GM21619 (cell line): ENCODE measurements at regions not wholly inside any gene's neighbourhood (a gene's known extent, or its start where the extent isn't known, plus 50 kb on each side); places are given as distances from the start of the nearest gene placed in this dataset.
A peak's percentile ranks its signal among the peaks of the same experiment; 100 is the strongest.
"Not testable (repeated sequence)": the region's sequence is repeated elsewhere in the genome, so short reads cannot be mapped to it uniquely, and the experiment has no call there.

Experiments
- ATAC-seq: cut with Tn5 transposase; IDR thresholded peaks from one replicate; pipeline ENCODE4 v1.9.1; 2021; ENCODE audit not compliant: unreplicated experiment

- ATAC-seq = no peak
Measured at GRCh38 chr9:15047028-15047551, 136.9 kb upstream of the FREM1 start.

- ATAC-seq = no peak
Measured at GRCh38 chr9:15033316-15033715, 123.1 kb upstream of the FREM1 start.

DNA sequence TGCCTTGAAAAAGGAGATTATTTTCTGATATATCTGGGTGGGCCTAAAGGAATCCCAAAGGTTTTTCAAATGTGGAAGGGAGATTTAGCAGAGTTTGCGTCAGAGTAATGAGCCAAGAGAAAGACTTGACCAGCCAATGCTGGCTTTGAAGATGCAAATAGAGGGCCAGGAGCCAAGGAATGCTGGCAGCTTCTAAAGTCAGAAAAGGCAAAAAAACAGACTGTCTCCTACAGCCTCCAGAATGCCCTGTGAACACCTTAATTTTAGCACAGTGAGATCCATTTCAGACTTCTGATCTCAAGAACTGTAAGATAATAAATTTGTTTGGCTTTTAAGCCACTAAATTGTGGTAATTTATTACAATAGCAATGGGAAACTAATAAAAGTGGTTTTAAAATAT, 122.6 kb upstream of the FREM1 start:
- ATAC-seq = no peak

- no peak for ATAC-seq
Measured at GRCh38 chr9:15021146-15021545, 110.9 kb upstream of the FREM1 start.

- ATAC-seq = no peak
Measured at GRCh38 chr9:15018096-15018637, 107.9 kb upstream of the FREM1 start.

- ATAC-seq = no peak
Measured at GRCh38 chr9:15010581-15010980, 100.4 kb upstream of the FREM1 start.

- no peak for ATAC-seq
Measured at GRCh38 chr9:15007698-15008097, 97.5 kb upstream of the FREM1 start.

- no peak for ATAC-seq
Measured at GRCh38 chr9:14994738-14995137, 84.5 kb upstream of the FREM1 start.

DNA sequence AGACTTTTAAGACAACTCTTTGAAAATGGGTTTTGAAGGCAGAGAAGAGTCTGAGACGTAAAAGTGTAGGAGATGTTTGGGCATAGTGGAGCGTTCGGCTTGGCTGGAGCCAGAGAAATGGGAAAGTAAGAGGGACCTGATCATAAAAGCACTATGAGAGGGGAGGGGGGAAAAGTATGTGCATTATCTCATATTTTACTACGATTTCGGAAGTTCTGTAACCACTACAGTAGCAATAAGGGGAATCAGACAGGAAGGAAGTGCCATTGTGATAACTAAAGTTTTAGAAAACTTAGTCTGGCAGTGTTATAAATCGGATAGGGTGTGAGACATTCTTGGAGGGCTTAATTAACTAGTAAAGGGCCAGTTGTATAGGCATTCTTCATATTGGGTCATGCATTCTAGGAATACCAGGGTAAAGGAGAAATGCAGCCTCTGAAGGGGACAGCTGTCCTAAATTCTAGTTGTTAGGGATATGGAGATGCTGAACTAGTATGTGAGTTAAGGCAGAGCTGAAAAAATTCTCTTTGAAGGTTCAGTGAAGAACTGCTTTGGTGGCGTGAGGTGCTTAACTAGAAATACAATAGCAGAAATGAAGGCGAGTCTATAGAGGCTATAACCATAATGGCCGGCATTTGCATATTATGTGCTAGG, 83.8 kb upstream of the FREM1 start:
- no peak for ATAC-seq

- no peak for ATAC-seq
Measured at GRCh38 chr9:14993061-14993800, 83.0 kb upstream of the FREM1 start.

DNA sequence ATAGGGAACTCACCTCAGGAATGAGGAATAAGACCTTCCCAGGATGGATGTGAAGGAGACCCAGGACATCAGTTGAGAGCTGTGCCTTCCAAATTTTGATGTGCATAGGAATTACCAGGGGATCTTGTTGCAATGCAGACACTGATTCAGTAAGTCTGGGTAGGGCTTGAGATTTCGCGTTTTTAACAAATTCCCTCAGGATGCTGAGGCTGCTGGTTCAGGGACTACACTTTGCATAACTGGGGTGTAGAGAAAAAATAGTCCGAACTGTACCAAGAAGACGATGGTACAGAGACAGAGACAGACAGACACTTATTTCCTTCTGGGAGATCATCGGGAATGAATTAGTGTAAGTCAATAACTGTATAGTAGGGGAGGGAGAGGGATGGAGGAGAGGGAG, 82.3 kb upstream of the FREM1 start:
- ATAC-seq = no peak

GRCh38 chr9:14992081-14992480, 81.9 kb upstream of the FREM1 start:
- no peak for ATAC-seq

GRCh38 chr9:14990647-14991046, 80.4 kb upstream of the FREM1 start:
- not testable (repeated sequence) for ATAC-seq

GRCh38 chr9:14989811-14990210, 79.6 kb upstream of the FREM1 start:
- ATAC-seq = no peak

DNA sequence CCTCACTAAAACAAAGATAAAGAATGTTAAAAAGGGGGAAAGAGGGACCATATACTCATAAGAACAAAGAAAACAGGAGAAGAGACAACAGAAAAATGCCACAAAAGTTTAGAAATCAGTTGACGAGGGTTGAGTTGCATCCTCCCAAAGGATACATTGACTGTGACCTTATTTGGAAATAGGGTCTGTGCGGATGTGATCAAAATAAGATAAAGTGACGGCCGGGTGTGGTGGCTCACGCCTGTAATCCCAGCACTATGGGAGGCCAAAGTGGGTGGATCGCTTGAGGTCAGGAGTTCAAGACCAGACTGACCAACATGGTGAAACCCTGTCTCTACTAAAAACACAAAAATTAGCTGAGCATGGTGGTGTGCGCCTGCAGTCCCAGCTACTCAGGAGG, 79.1 kb upstream of the FREM1 start:
- ATAC-seq = not testable (repeated sequence)

- peak; percentile 40 for ATAC-seq
Measured at GRCh38 chr9:14987858-14988257, 77.6 kb upstream of the FREM1 start.

- ATAC-seq = no peak
Measured at GRCh38 chr9:14985419-14985818, 75.2 kb upstream of the FREM1 start.

DNA sequence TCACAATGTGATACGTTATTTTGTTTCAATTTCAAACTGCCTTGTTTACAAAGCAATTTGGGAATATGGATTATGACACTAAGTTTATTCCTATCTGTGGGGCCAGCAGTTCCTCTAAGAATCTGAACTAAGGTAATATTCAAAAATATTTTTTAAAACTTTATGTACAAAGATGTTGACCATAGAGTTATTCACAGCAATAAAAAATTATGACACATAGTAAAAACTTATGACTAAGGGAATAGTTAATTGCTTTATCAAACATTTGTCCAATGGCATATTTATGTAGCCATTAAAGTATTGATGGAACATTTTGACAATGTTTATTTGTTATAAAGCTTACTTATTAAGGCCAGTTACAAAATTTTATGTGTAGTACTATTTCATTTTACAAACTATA, 73.4 kb upstream of the FREM1 start:
- ATAC-seq = no peak

DNA sequence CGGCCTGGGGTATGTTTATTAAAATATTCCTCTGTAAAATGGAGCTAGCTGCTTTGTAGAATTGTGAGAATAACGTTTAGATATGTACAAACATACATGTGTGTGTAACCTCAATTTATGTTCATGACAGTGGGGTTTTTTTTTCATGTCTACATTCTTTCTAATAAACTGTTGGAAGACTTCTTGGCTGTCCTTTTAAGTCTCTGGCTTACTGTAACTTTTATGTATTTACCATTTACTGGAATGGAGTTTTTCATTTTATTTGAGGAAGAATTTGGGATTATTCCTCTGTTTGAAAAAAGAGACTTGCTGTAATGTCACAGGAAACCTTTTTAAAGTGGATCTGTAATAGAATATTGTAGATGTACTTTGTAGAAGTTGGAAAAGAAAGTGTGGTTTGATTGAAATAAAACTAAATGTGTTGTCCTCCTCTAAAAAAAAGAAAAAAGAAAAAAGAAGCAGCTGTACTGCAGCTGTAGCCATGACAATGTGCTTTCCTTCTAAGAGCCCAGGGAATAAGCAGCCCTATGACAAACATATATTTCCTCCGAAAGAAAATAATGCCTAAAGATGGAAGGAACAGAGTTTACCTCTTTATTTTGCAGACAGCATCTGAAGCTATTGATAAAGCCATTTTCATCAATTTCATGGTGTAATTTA, 71.2 kb upstream of the FREM1 start:
- no peak for ATAC-seq

DNA sequence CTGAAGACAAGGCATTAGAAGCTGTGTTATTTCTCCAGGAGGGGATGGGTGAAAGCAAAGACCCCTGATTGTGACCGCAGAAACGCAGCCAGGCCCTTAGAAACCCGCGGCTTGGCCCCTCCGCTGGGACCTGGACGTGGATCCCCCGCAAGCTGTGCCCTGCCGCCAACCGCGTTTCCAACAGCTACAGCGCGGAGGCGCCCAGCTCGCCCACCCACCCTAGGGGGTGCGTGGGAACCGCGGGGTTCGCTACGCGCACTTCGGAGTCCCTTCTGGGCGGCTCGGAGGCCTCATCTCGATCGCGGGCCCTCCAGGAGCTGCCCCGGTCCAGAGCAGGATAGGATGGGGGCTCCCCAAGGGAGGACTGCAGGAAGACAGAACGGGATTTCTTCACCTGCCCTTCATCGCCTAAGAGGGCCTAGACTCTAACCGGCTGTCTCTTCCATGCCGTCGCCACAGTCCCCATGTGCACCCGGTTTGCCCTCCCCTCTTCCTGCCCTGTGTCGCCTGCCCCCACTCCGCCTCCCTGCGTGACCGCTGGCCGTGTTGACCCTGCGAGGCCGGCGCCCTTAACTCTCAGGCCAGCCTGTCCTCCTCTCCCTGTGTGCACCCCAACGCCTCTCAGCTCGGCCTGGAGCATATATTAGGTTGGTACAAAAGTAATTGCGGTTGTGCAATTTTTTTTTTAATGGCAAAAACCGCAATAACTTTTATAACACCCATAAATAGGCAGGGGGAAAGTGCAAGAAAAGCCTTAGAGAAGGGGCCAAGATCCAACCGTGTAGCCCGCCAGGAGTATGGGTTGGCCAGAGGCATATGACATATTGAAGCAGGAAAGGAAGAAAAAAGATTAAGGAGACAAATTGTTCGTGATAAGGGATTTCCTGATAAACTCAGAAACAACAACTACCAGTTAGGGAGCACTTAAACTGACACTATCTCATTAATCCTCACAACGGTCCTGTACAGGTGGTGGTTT, 68.1 kb upstream of the FREM1 start:
- no peak for ATAC-seq
